ENCODE measurements at regions not wholly inside any gene's neighbourhood (a gene's known extent, or its start where the extent isn't known, plus 50 kb on each side); places are given as distances from the start of the nearest gene placed in this dataset.

GRCh38 chr15:37517191-37517895, 417.0 kb upstream of the MEIS2 start:
- no peak for DNase-seq (ENCODE audit: extremely low read depth, low read depth)
- TF ChIP-seq CTCF (IDR thresholded peaks at IDR 0.05; ENCODE audit: low read depth, low read length): no peak

GRCh38 chr15:37518436-37518835, 416.0 kb upstream of the TMCO5A start:
- TF ChIP-seq CTCF (IDR thresholded peaks at IDR 0.05; ENCODE audit: low read depth, low read length): no peak

GRCh38 chr15:37520026-37520425, 414.4 kb upstream of the TMCO5A start:
- no peak for TF ChIP-seq CTCF (IDR thresholded peaks at IDR 0.05; ENCODE audit: low read depth, low read length)
- DNase-seq (ENCODE audit: extremely low read depth, low read depth): no peak

More at GRCh38 chr15:37518436-37518835, 416.0 kb upstream of the TMCO5A start:
- DNase-seq (ENCODE audit: extremely low read depth, low read depth): no peak

GRCh38 chr15:37520882-37521281, 413.6 kb upstream of the TMCO5A start:
- no peak for TF ChIP-seq CTCF (IDR thresholded peaks at IDR 0.05; ENCODE audit: low read depth, low read length)
- DNase-seq (ENCODE audit: extremely low read depth, low read depth): no peak

GRCh38 chr15:37524601-37525000, 409.8 kb upstream of the TMCO5A start:
- no peak for TF ChIP-seq CTCF (IDR thresholded peaks at IDR 0.05; ENCODE audit: low read depth, low read length)
- DNase-seq (ENCODE audit: extremely low read depth, low read depth): no peak

GRCh38 chr15:37528432-37528831, 406.0 kb upstream of the TMCO5A start:
- TF ChIP-seq CTCF (IDR thresholded peaks at IDR 0.05; ENCODE audit: low read depth, low read length): no peak
- DNase-seq (ENCODE audit: extremely low read depth, low read depth): no peak

- no peak for DNase-seq (ENCODE audit: extremely low read depth, low read depth)
Observed at GRCh38 chr15:37536967-37537605, 397.4 kb upstream of the TMCO5A start.

More at GRCh38 chr15:37536967-37537605, 397.4 kb upstream of the TMCO5A start:
- no peak for TF ChIP-seq CTCF (IDR thresholded peaks at IDR 0.05; ENCODE audit: low read depth, low read length)

Data from AG09319 (cell line).